ENCODE measurements at regions not wholly inside any gene's neighbourhood (a gene's known extent, or its start where the extent isn't known, plus 50 kb on each side); places are given as distances from the start of the nearest gene placed in this dataset.

DNA sequence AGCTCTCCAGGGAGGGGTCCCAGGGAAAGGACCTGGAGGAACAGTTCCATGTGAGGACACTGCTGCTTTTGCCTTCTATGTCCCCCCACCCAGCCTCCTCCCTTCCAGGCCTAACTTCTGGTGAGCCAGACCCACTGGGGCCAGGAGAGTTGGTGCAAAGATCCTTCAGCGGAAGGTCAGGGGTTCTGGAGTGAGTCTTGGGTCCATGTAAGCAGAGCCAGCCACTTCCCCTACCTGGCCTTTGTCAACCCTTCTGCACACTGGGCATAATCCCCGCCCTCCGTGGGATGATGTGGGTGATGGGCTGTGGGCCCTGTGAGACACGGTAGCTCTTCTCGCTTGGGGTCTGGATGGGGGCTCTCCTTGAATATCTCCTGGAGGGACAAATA is 76.9 kb downstream of the RHOB start:
- TF ChIP-seq, protein P1, sequence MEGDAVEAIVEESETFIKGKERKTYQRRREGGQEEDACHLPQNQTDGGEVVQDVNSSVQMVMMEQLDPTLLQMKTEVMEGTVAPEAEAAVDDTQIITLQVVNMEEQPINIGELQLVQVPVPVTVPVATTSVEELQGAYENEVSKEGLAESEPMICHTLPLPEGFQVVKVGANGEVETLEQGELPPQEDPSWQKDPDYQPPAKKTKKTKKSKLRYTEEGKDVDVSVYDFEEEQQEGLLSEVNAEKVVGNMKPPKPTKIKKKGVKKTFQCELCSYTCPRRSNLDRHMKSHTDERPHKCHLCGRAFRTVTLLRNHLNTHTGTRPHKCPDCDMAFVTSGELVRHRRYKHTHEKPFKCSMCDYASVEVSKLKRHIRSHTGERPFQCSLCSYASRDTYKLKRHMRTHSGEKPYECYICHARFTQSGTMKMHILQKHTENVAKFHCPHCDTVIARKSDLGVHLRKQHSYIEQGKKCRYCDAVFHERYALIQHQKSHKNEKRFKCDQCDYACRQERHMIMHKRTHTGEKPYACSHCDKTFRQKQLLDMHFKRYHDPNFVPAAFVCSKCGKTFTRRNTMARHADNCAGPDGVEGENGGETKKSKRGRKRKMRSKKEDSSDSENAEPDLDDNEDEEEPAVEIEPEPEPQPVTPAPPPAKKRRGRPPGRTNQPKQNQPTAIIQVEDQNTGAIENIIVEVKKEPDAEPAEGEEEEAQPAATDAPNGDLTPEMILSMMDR (conservative IDR thresholded peaks at IDR 0.05) = no peak
- TF ChIP-seq ZFX (IDR thresholded peaks at IDR 0.05) = no peak

Data from C4-2B (cell line).